C4-2B (cell line): ENCODE measurements at regions not wholly inside any gene's neighbourhood (a gene's known extent, or its start where the extent isn't known, plus 50 kb on each side); places are given as distances from the start of the nearest gene placed in this dataset.

ENCODE experiments used
- ZFX ChIP-seq: fragments of 450-650 bp; IDR thresholded peaks from 2 replicates; pipeline ENCODE4 v1.6.1; 2017
- TF ChIP-seq, protein P1 (sequence below): fragments of 450-650 bp; conservative IDR thresholded peaks from 2 replicates; pipeline ENCODE4 v1.5.1; 2017; ENCODE audit warnings: mild to moderate bottlenecking

DNA sequence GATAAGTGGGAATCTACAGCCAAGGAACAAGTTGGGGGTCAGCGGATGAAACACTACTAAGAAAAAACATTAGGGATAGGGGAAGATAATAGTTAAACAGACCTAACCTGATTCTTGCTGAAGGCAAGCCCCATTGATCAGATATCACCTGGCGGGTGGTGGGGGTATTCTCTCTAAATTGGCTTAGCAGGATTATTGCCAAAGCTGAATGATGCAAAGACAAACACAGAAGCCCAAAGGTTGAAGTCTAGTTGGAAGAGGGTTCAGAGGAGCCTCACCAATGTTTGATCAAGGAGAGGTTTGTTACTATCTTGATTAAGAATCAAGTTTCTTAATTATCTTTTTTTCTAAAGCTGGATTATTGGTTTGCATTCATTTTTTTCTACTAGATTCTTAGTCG is 371.9 kb upstream of the CNTN4 start:
- TF ChIP-seq, protein P1, sequence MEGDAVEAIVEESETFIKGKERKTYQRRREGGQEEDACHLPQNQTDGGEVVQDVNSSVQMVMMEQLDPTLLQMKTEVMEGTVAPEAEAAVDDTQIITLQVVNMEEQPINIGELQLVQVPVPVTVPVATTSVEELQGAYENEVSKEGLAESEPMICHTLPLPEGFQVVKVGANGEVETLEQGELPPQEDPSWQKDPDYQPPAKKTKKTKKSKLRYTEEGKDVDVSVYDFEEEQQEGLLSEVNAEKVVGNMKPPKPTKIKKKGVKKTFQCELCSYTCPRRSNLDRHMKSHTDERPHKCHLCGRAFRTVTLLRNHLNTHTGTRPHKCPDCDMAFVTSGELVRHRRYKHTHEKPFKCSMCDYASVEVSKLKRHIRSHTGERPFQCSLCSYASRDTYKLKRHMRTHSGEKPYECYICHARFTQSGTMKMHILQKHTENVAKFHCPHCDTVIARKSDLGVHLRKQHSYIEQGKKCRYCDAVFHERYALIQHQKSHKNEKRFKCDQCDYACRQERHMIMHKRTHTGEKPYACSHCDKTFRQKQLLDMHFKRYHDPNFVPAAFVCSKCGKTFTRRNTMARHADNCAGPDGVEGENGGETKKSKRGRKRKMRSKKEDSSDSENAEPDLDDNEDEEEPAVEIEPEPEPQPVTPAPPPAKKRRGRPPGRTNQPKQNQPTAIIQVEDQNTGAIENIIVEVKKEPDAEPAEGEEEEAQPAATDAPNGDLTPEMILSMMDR = no peak
- TF ChIP-seq ZFX = no peak
